ENCODE measurements at regions not wholly inside any gene's neighbourhood (a gene's known extent, or its start where the extent isn't known, plus 50 kb on each side); places are given as distances from the start of the nearest gene placed in this dataset.

GRCh38 chr12:124413915-124414314 lies 119.0 kb downstream of the RFLNA start:
- Histone ChIP-seq H3K9me3 (ENCODE audit: control insufficient read depth in 4 of 4, insufficient read depth in 3 of 4, low read length in 3 of 4) (no peaks in the 10 kb centered on the region), H3K4me3 (no peak overlapping the region), H3K27ac (ENCODE audit: low read depth in 1 of 2, low read length in 1 of 2) (peak overlapping the region in 1 of 2 donors; percentile 1), H3K36me3 (ENCODE audit: control insufficient read depth in 4 of 4, insufficient read depth in 4 of 4, low read length in 4 of 4) (peaks cover 0 to 77% (median 9%) of the 10 kb centered on the region in 4 donors), H3K9ac (ENCODE audit: insufficient read depth in 1 of 2, low read length in 2 of 2) (no peak overlapping the region), H3K27me3 (ENCODE audit: control insufficient read depth in 3 of 3, insufficient read depth in 3 of 3, low read length in 2 of 3) (no peaks in the 10 kb centered on the region), H3K4me1 (ENCODE audit: control insufficient read depth in 5 of 5, insufficient read depth in 5 of 5, low read length in 5 of 5) (peaks cover 5 to 43% (median 11%) of the 10 kb centered on the region in 5 donors)
- WGBS, 2 donors: 90 to 98% methylated on average over 8 of the region's 8 CpGs
- DNase-seq (no peak), ATAC-seq (ENCODE audit: insufficient read depth, low FRiP score) (no peak)
- TF ChIP-seq CTCF (IDR thresholded peaks at IDR 0.05; ENCODE audit: control extremely low read depth, extremely low read depth): no peak

GRCh38 chr12:124413401-124413800 lies 118.5 kb downstream of the RFLNA start:
- no peak overlapping the region for H3K4me3 ChIP-seq
- no peak for TF ChIP-seq CTCF (IDR thresholded peaks at IDR 0.05; ENCODE audit: control extremely low read depth, extremely low read depth)
- peaks cover 0 to 75% (median 9%) of the 10 kb centered on the region in 4 donors for H3K36me3 ChIP-seq (ENCODE audit: control insufficient read depth in 4 of 4, insufficient read depth in 4 of 4, low read length in 4 of 4)
- H3K4me1 ChIP-seq (ENCODE audit: control insufficient read depth in 5 of 5, insufficient read depth in 5 of 5, low read length in 5 of 5): peaks cover 5 to 43% (median 11%) of the 10 kb centered on the region in 5 donors
- 65 to 81% methylated on average over 15 of the region's 15 CpGs for WGBS, 2 donors
- no peaks in the 10 kb centered on the region for H3K27me3 ChIP-seq (ENCODE audit: control insufficient read depth in 3 of 3, insufficient read depth in 3 of 3, low read length in 2 of 3)
- peak; percentile 49 to 70 (median 70) for DNase-seq
- H3K9me3 ChIP-seq (ENCODE audit: control insufficient read depth in 4 of 4, insufficient read depth in 3 of 4, low read length in 3 of 4): no peaks in the 10 kb centered on the region
- H3K9ac ChIP-seq (ENCODE audit: insufficient read depth in 1 of 2, low read length in 2 of 2): no peak overlapping the region
- no peak for ATAC-seq (ENCODE audit: insufficient read depth, low FRiP score)
- H3K27ac ChIP-seq (ENCODE audit: low read depth in 1 of 2, low read length in 1 of 2): no peak overlapping the region

- no peak overlapping the region for H3K4me3 ChIP-seq
- no peak for DNase-seq
- H3K27ac ChIP-seq (ENCODE audit: low read depth in 1 of 2, low read length in 1 of 2): no peak overlapping the region
- ATAC-seq (ENCODE audit: insufficient read depth, low FRiP score): no peak
- H3K4me1 ChIP-seq (ENCODE audit: control insufficient read depth in 5 of 5, insufficient read depth in 5 of 5, low read length in 5 of 5): peaks cover 5 to 43% (median 11%) of the 10 kb centered on the region in 5 donors
- H3K9me3 ChIP-seq (ENCODE audit: control insufficient read depth in 4 of 4, insufficient read depth in 3 of 4, low read length in 3 of 4): no peaks in the 10 kb centered on the region
- 83 to 89% methylated on average over 12 to 13 of the region's 13 CpGs for WGBS, 2 donors
- no peaks in the 10 kb centered on the region for H3K27me3 ChIP-seq (ENCODE audit: control insufficient read depth in 3 of 3, insufficient read depth in 3 of 3, low read length in 2 of 3)
- H3K9ac ChIP-seq (ENCODE audit: insufficient read depth in 1 of 2, low read length in 2 of 2): no peak overlapping the region
- H3K36me3 ChIP-seq (ENCODE audit: control insufficient read depth in 4 of 4, insufficient read depth in 4 of 4, low read length in 4 of 4): peaks cover 0 to 75% (median 8%) of the 10 kb centered on the region in 4 donors
- no peak for TF ChIP-seq CTCF (IDR thresholded peaks at IDR 0.05; ENCODE audit: control extremely low read depth, extremely low read depth)
Measured at GRCh38 chr12:124412646-124413015, 117.7 kb downstream of the RFLNA start.
